GM21723 (cell line): ENCODE measurements at regions not wholly inside any gene's neighbourhood (a gene's known extent, or its start where the extent isn't known, plus 50 kb on each side); places are given as distances from the start of the nearest gene placed in this dataset.
A peak's percentile ranks its signal among the peaks of the same experiment; 100 is the strongest.
"Not testable (repeated sequence)": the region's sequence is repeated elsewhere in the genome, so short reads cannot be mapped to it uniquely, and the experiment has no call there.

ENCODE experiments used
- ATAC-seq: cut with Tn5 transposase; IDR thresholded peaks from one replicate; pipeline ENCODE4 v1.9.1; 2021; ENCODE audit warnings: mild to moderate bottlenecking, moderate library complexity; ENCODE audit not compliant: unreplicated experiment

GRCh38 chr13:47892374-47892773, 108.7 kb downstream of the SUCLA2 start:
- no peak for ATAC-seq

- no peak for ATAC-seq
Observed at GRCh38 chr13:47890146-47890814, 110.8 kb downstream of the SUCLA2 start.

GRCh38 chr13:47886314-47886713, 114.8 kb downstream of the SUCLA2 start:
- no peak for ATAC-seq

GRCh38 chr13:47875201-47875600, 125.9 kb downstream of the SUCLA2 start:
- no peak for ATAC-seq

- ATAC-seq, result not testable (repeated sequence)
Observed at GRCh38 chr13:47873987-47874386, 127.1 kb downstream of the SUCLA2 start.

- ATAC-seq, result not testable (repeated sequence)
Observed at GRCh38 chr13:47873319-47873718, 127.8 kb downstream of the SUCLA2 start.

- ATAC-seq, result no peak
Observed at GRCh38 chr13:47869776-47870175, 131.3 kb downstream of the SUCLA2 start.

- ATAC-seq, result no peak
Observed at GRCh38 chr13:47865883-47866282, 135.2 kb downstream of the SUCLA2 start.

- no peak for ATAC-seq
Observed at GRCh38 chr13:47862841-47863240, 138.2 kb downstream of the SUCLA2 start.

- ATAC-seq, result no peak
Observed at GRCh38 chr13:47859165-47859564, 141.9 kb downstream of the SUCLA2 start.

GRCh38 chr13:47858042-47859025, 142.7 kb downstream of the SUCLA2 start:
- ATAC-seq, result no peak

- ATAC-seq, result no peak
Observed at GRCh38 chr13:47853236-47853635, 147.8 kb downstream of the SUCLA2 start.

GRCh38 chr13:47846886-47847285, 154.2 kb downstream of the SUCLA2 start:
- no peak for ATAC-seq

- ATAC-seq, result no peak
Observed at GRCh38 chr13:47845981-47846380, 155.1 kb downstream of the SUCLA2 start.

GRCh38 chr13:47843005-47843404, 158.1 kb downstream of the SUCLA2 start:
- peak; percentile 66 for ATAC-seq

GRCh38 chr13:47841151-47841550, 159.9 kb downstream of the SUCLA2 start:
- no peak for ATAC-seq

- no peak for ATAC-seq
Observed at GRCh38 chr13:47837906-47838305, 163.2 kb downstream of the SUCLA2 start.

- no peak for ATAC-seq
Observed at GRCh38 chr13:47837104-47837880, 163.8 kb downstream of the SUCLA2 start.

- no peak for ATAC-seq
Observed at GRCh38 chr13:47835470-47836228, 165.4 kb downstream of the SUCLA2 start.

GRCh38 chr13:47832458-47832972, 168.6 kb downstream of the SUCLA2 start:
- no peak for ATAC-seq
